ENCODE measurements at regions not wholly inside any gene's neighbourhood (a gene's known extent, or its start where the extent isn't known, plus 50 kb on each side); places are given as distances from the start of the nearest gene placed in this dataset.

GRCh38 chr1:219817914-219818313, 110.4 kb downstream of the SLC30A10 start:
- peaks cover 3 to 7% (median 3%) of the 10 kb centered on the region in 3 donors for H3K27me3 Mint-ChIP-seq (ENCODE audit: low read depth in 3 of 3)
- no peak overlapping the region for H3K27ac Mint-ChIP-seq
- H3K9me3 ChIP-seq (replicated peaks in 1 of 2; ENCODE audit: control insufficient read depth in 1 of 2, insufficient read depth in 1 of 2, low read length in 2 of 2) = no peaks in the 10 kb centered on the region
- no peak overlapping the region for H2AFZ ChIP-seq (ENCODE audit: insufficient read depth, low read depth, low read length, poor library complexity, severe bottlenecking)
- no peaks in the 10 kb centered on the region for H4K20me1 ChIP-seq (ENCODE audit: insufficient read depth, low read length)
- no peaks in the 10 kb centered on the region for H3K9me3 Mint-ChIP-seq
- intact Hi-C loops (cut with micrococcal nuclease) = no loop called here
- no peak overlapping the region for H3K27ac ChIP-seq (ENCODE audit: low read depth in 1 of 2, low read length in 2 of 2)
- H3K4me3 ChIP-seq (replicated peaks in 1 of 3; ENCODE audit: low read depth in 2 of 3, low read length in 3 of 3) = no peak overlapping the region
- no peaks in the 10 kb centered on the region for H3K4me1 ChIP-seq (ENCODE audit: control insufficient read depth in 1 of 2, insufficient read depth in 2 of 2, low read length in 2 of 2)
- WGBS (ENCODE audit: insufficient coverage) = 100% methylated on average over 1 of the region's 2 CpGs
- no peak overlapping the region for H3K4me3 Mint-ChIP-seq
- no peak overlapping the region for H3K9ac ChIP-seq (ENCODE audit: insufficient read depth, low read length, poor library complexity, severe bottlenecking)
- no peaks in the 10 kb centered on the region for H3K36me3 Mint-ChIP-seq
- TF ChIP-seq CTCF (IDR thresholded peaks at IDR 0.05) = no peak
- peaks cover 0 to 2% of the 10 kb centered on the region in 2 donors for H3K27me3 ChIP-seq (ENCODE audit: control insufficient read depth in 2 of 2, insufficient read depth in 2 of 2, low read length in 2 of 2)
- H3K4me1 Mint-ChIP-seq = no peaks in the 10 kb centered on the region
- no peak for DNase-seq
- no peaks in the 10 kb centered on the region for H3K79me2 ChIP-seq (ENCODE audit: insufficient read depth, low read length)
- H3K4me2 ChIP-seq (replicated peaks; ENCODE audit: extremely low read depth, low read length, poor library complexity, severe bottlenecking) = no peak overlapping the region
- no peaks in the 10 kb centered on the region for H3K36me3 ChIP-seq (replicated peaks in 1 of 2; ENCODE audit: control insufficient read depth in 1 of 2, insufficient read depth in 2 of 2, low read length in 2 of 2)

GRCh38 chr1:219813294-219813693, 115.1 kb downstream of the SLC30A10 start:
- H3K36me3 Mint-ChIP-seq = no peaks in the 10 kb centered on the region

More at GRCh38 chr1:219813294-219813693, 115.1 kb downstream of the SLC30A10 start:
- no peak overlapping the region for H3K27ac ChIP-seq (ENCODE audit: low read depth in 1 of 2, low read length in 2 of 2)
- DNase-seq = no peak
- H3K4me2 ChIP-seq (replicated peaks; ENCODE audit: extremely low read depth, low read length, poor library complexity, severe bottlenecking) = no peak overlapping the region
- H3K79me2 ChIP-seq (ENCODE audit: insufficient read depth, low read length) = no peaks in the 10 kb centered on the region
- TF ChIP-seq CTCF (IDR thresholded peaks at IDR 0.05) = no peak
- peaks cover 3 to 11% (median 3%) of the 10 kb centered on the region in 3 donors for H3K27me3 Mint-ChIP-seq (ENCODE audit: low read depth in 3 of 3)
- H2AFZ ChIP-seq (ENCODE audit: insufficient read depth, low read depth, low read length, poor library complexity, severe bottlenecking) = no peak overlapping the region
- no peaks in the 10 kb centered on the region for H3K36me3 ChIP-seq (replicated peaks in 1 of 2; ENCODE audit: control insufficient read depth in 1 of 2, insufficient read depth in 2 of 2, low read length in 2 of 2)
- whole genome bisulfite sequencing (ENCODE audit: insufficient coverage) = no CpG with 5 or more reads among the region's 1 CpG
- H3K4me3 ChIP-seq (replicated peaks in 1 of 3; ENCODE audit: low read depth in 2 of 3, low read length in 3 of 3) = no peak overlapping the region
- H3K9me3 ChIP-seq (replicated peaks in 1 of 2; ENCODE audit: control insufficient read depth in 1 of 2, insufficient read depth in 1 of 2, low read length in 2 of 2) = no peaks in the 10 kb centered on the region
- H3K4me1 Mint-ChIP-seq = no peaks in the 10 kb centered on the region
- no peaks in the 10 kb centered on the region for H4K20me1 ChIP-seq (ENCODE audit: insufficient read depth, low read length)
- H3K27me3 ChIP-seq (ENCODE audit: control insufficient read depth in 2 of 2, insufficient read depth in 2 of 2, low read length in 2 of 2) = peaks cover 0 to 4% of the 10 kb centered on the region in 2 donors
- no peak overlapping the region for H3K9ac ChIP-seq (ENCODE audit: insufficient read depth, low read length, poor library complexity, severe bottlenecking)
- H3K4me3 Mint-ChIP-seq = no peak overlapping the region
- H3K4me1 ChIP-seq (ENCODE audit: control insufficient read depth in 1 of 2, insufficient read depth in 2 of 2, low read length in 2 of 2) = no peaks in the 10 kb centered on the region
- H3K27ac Mint-ChIP-seq = peak overlapping the region in 1 of 7 donors; percentile 11
- no peaks in the 10 kb centered on the region for H3K9me3 Mint-ChIP-seq
- intact Hi-C loops (cut with micrococcal nuclease) = no loop called here
